GM12892 (cell line): ENCODE measurements at regions not wholly inside any gene's neighbourhood (a gene's known extent, or its start where the extent isn't known, plus 50 kb on each side); places are given as distances from the start of the nearest gene placed in this dataset.

Experiments
- POLR2A ChIP-seq: IDR thresholded peaks from 2 replicates; pipeline ENCODE4 v1.6.1; 2011; ENCODE audit warnings: low read depth, low read length, control low read depth
- TAF1 ChIP-seq: IDR thresholded peaks from 2 replicates; pipeline ENCODE4 v1.6.1; 2011; ENCODE audit warnings: low read depth, mild to moderate bottlenecking, control low read depth, low read length, borderline replicate concordance

GRCh38 chr14:99015833-99016232, 256.2 kb downstream of the BCL11B start:
- TF ChIP-seq POLR2A, result no peak
- TF ChIP-seq TAF1, result no peak
